HFF-Myc (cell line): ENCODE measurements at regions not wholly inside any gene's neighbourhood (a gene's known extent, or its start where the extent isn't known, plus 50 kb on each side); places are given as distances from the start of the nearest gene placed in this dataset.

Experiments
- DNase-seq: peaks from one replicate; pipeline ENCODE4 v3.0.0-alpha.2; 2011; ENCODE audit warnings: low read depth; ENCODE audit errors: extremely low read depth
- H3K4me3 ChIP-seq: replicated peaks from 2 replicates; pipeline ENCODE4 v1.5.1; 2011; ENCODE audit warnings: low read depth, mild to moderate bottlenecking, control low read depth, low read length
- TF ChIP-seq, protein P1 (sequence below): IDR thresholded peaks from 2 replicates; pipeline ENCODE4 v1.5.1; 2012; ENCODE audit warnings: mild to moderate bottlenecking, low read depth, low read length, control low read depth; ENCODE audit errors: missing control alignments

DNA sequence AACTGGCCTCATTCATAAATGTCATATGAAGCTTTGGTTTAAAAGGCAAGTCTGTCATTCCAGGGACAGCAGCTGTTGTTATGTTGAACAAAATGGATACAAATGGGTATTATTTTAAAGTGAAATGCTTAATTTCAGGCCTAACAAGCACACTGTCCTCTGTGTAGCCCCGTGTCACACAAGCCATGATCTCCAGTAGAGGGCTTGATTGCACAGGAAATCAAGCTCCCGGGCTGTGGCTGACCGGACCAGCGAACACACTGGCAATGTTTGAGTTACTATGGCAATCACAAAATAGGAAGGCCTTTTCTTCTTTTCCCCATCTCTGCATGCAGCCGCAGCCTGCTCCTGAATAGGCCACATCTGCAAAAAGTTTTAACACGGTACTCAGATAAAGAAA is 64.0 kb upstream of the GSX1 start:
- no peak for DNase-seq

DNA sequence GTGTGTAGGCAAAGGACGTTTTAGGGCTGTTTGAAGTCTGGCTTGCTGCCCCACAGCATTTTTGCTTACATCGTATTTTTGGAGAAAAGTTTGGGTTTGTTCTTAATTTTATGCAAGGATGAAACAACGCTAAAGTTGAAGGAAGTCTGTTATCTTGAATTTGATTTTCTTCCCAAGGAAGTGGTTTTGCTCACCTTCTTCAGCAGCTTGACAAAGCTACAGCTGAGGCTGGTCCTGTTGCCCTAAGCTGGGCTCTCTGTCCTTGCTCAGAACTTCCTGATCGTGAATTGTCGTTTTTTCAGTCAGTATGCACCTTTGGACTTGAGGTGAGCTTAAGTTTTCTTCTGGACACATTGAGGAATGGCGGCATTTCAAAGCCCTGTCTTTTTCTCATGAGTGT is 62.1 kb upstream of the GSX1 start:
- TF ChIP-seq, protein P1, sequence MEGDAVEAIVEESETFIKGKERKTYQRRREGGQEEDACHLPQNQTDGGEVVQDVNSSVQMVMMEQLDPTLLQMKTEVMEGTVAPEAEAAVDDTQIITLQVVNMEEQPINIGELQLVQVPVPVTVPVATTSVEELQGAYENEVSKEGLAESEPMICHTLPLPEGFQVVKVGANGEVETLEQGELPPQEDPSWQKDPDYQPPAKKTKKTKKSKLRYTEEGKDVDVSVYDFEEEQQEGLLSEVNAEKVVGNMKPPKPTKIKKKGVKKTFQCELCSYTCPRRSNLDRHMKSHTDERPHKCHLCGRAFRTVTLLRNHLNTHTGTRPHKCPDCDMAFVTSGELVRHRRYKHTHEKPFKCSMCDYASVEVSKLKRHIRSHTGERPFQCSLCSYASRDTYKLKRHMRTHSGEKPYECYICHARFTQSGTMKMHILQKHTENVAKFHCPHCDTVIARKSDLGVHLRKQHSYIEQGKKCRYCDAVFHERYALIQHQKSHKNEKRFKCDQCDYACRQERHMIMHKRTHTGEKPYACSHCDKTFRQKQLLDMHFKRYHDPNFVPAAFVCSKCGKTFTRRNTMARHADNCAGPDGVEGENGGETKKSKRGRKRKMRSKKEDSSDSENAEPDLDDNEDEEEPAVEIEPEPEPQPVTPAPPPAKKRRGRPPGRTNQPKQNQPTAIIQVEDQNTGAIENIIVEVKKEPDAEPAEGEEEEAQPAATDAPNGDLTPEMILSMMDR = no peak
- no peak for DNase-seq
- H3K4me3 ChIP-seq = no peak overlapping the region

More for the DNA sequence above, 64.0 kb upstream of the GSX1 start:
- TF ChIP-seq, protein P1 = no peak
- H3K4me3 ChIP-seq = no peak overlapping the region
